ENCODE measurements at regions not wholly inside any gene's neighbourhood (a gene's known extent, or its start where the extent isn't known, plus 50 kb on each side); places are given as distances from the start of the nearest gene placed in this dataset.
"Not testable (repeated sequence)": the region's sequence is repeated elsewhere in the genome, so short reads cannot be mapped to it uniquely, and the experiment has no call there.

GRCh38 chr6:50899306-50899870 lies 80.7 kb downstream of the TFAP2B start:
- DNase-seq: no peak

- DNase-seq: no peak
Measured at GRCh38 chr6:50902260-50902659, 83.6 kb downstream of the TFAP2B start.

GRCh38 chr6:50905297-50905696 lies 86.6 kb downstream of the TFAP2B start:
- no peak for DNase-seq

GRCh38 chr6:50907565-50907964 lies 88.9 kb downstream of the TFAP2B start:
- no peak for DNase-seq

GRCh38 chr6:50913105-50913770 lies 94.6 kb downstream of the TFAP2B start:
- DNase-seq: no peak

- DNase-seq: not testable (repeated sequence)
Measured at GRCh38 chr6:50921378-50921777, 102.7 kb downstream of the TFAP2B start.

GRCh38 chr6:50921968-50922367 lies 103.3 kb downstream of the TFAP2B start:
- no peak for DNase-seq

- peak; percentile 18 for DNase-seq
Measured at GRCh38 chr6:50922579-50923525, 104.2 kb downstream of the TFAP2B start.

- DNase-seq: no peak
Measured at GRCh38 chr6:50924758-50925157, 106.1 kb downstream of the TFAP2B start.

- no peak for DNase-seq
Measured at GRCh38 chr6:50925548-50925947, 106.9 kb downstream of the TFAP2B start.

GRCh38 chr6:50925981-50926380 lies 107.3 kb downstream of the TFAP2B start:
- DNase-seq: no peak

GRCh38 chr6:50927800-50928199 lies 109.1 kb downstream of the TFAP2B start:
- DNase-seq: no peak

- DNase-seq: no peak
Measured at GRCh38 chr6:50929323-50929722, 110.7 kb downstream of the TFAP2B start.

GRCh38 chr6:50935442-50935841 lies 116.8 kb downstream of the TFAP2B start:
- peak; percentile 12 for DNase-seq

- DNase-seq: peak; percentile 74
Measured at GRCh38 chr6:50936277-50936681, 117.6 kb downstream of the TFAP2B start.

- no peak for DNase-seq
Measured at GRCh38 chr6:50939931-50940330, 121.3 kb downstream of the TFAP2B start.

- DNase-seq: no peak
Measured at GRCh38 chr6:50945789-50946188, 127.1 kb downstream of the TFAP2B start.

GRCh38 chr6:50952092-50952907 lies 133.6 kb downstream of the TFAP2B start:
- peak; percentile 48 for DNase-seq

GRCh38 chr6:50956014-50956413 lies 137.3 kb downstream of the TFAP2B start:
- no peak for DNase-seq

GRCh38 chr6:50958148-50958697 lies 139.6 kb downstream of the TFAP2B start:
- no peak for DNase-seq

- no peak for DNase-seq
Measured at GRCh38 chr6:50959081-50959641, 140.5 kb downstream of the TFAP2B start.

- no peak for DNase-seq
Measured at GRCh38 chr6:50961611-50962010, 142.9 kb downstream of the TFAP2B start.
